ENCODE measurements at regions not wholly inside any gene's neighbourhood (a gene's known extent, or its start where the extent isn't known, plus 50 kb on each side); places are given as distances from the start of the nearest gene placed in this dataset.

DNA sequence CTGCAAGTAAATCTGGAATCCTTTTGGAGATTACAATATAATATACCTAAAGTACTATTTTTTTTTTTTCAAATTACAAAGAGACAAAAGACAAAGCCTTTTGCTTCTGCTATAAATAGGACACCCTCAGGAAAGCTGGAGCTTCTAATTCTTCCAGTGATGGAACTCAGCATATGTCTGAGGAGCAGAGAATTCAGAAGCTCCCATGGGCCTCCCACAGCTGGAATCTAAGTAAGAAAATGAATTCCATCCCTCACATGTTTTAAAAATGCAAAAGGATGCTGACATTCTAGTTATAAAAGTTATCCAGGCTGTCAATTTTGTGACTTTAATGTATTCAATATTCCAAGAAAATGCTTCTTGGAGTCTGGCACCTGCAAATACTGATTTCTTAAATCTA, 571.3 kb upstream of the LRRTM4 start:
- TF ChIP-seq CTCF (conservative IDR thresholded peaks at IDR 0.05) (no peak), ZFX (IDR thresholded peaks at IDR 0.05) (no peak)
- H3K27ac ChIP-seq: no peak overlapping the region

- TF ChIP-seq CTCF (conservative IDR thresholded peaks at IDR 0.05): no peak
- no peak for TF ChIP-seq ZFX (IDR thresholded peaks at IDR 0.05)
- H3K27ac ChIP-seq: no peak overlapping the region
Measured at GRCh38 chr2:78109272-78109671, 587.1 kb upstream of the LRRTM4 start.

- TF ChIP-seq ZFX (IDR thresholded peaks at IDR 0.05) (no peak), CTCF (conservative IDR thresholded peaks at IDR 0.05) (no peak)
- H3K27ac ChIP-seq: no peak overlapping the region
Measured at GRCh38 chr2:78115291-78115690, 593.1 kb upstream of the LRRTM4 start.

GRCh38 chr2:78118037-78118436, 595.9 kb upstream of the LRRTM4 start:
- TF ChIP-seq ZFX (IDR thresholded peaks at IDR 0.05) (no peak), CTCF (conservative IDR thresholded peaks at IDR 0.05) (no peak)

DNA sequence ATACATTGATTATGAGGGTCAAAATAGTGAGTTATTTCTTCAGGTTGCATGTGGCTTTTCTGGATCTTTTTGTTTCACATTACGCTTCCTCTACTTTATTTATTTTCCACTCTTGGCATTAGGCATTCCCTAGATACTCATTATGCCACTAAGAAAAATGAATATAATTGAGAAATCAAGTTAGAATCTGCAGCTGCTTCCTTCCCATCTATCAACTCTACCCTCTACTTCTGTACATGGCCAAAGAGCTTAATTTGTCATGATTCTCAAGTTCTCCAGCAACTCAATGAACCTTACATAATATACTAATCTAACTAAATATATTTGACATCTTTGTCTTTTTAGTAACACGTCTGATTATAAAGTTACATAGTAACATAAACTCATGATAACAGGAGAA, 598.1 kb upstream of the LRRTM4 start:
- H3K27ac ChIP-seq: no peak overlapping the region
- TF ChIP-seq CTCF (conservative IDR thresholded peaks at IDR 0.05) (no peak), ZFX (IDR thresholded peaks at IDR 0.05) (no peak)

More at GRCh38 chr2:78118037-78118436, 595.9 kb upstream of the LRRTM4 start:
- H3K27ac ChIP-seq: no peak overlapping the region

GRCh38 chr2:78125042-78125441, 602.9 kb upstream of the LRRTM4 start:
- TF ChIP-seq CTCF (conservative IDR thresholded peaks at IDR 0.05): no peak
- no peak for TF ChIP-seq ZFX (IDR thresholded peaks at IDR 0.05)

DNA sequence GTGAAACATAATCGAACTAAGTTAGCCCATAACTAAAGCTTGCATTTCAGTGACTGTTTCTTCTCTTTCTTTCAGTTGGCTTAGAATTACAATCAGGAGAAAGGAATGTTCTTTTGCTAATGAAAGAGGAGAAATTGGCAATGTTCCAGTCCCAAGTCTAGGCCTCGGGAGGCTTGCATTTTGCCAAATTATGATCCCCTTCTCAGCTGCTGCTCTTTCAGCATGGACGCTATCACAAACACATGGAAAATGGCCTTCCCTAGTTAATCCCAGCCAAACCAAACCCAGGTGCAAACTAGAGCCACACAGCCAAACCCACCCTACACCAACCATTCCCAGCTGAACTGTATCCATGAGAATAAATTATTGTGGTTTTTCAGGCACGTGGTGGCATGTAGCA, 605.2 kb upstream of the LRRTM4 start:
- TF ChIP-seq ZFX (IDR thresholded peaks at IDR 0.05): no peak
- no peak for TF ChIP-seq CTCF (conservative IDR thresholded peaks at IDR 0.05)
- no peak overlapping the region for H3K27ac ChIP-seq

More at GRCh38 chr2:78125042-78125441, 602.9 kb upstream of the LRRTM4 start:
- no peak overlapping the region for H3K27ac ChIP-seq
